ENCODE measurements at regions not wholly inside any gene's neighbourhood (a gene's known extent, or its start where the extent isn't known, plus 50 kb on each side); places are given as distances from the start of the nearest gene placed in this dataset.

- TF ChIP-seq PATZ1 (CRISPR knock-in tag; IDR thresholded peaks at IDR 0.05; ENCODE audit: borderline replicate concordance) (no peak), PPARA (CRISPR knock-in tag; IDR thresholded peaks at IDR 0.05; ENCODE audit: borderline replicate concordance) (no peak), SNAI2 (CRISPR knock-in tag; IDR thresholded peaks at IDR 0.05) (no peak), CREB5 (CRISPR knock-in tag; IDR thresholded peaks at IDR 0.05; ENCODE audit: low read depth) (no peak), CSRNP3 (CRISPR knock-in tag; IDR thresholded peaks at IDR 0.05) (no peak)
Observed at GRCh38 chr20:12823734-12824133, 185.0 kb upstream of the SPTLC3 start.
